Omental fat pad (tissue), 3 donors: ENCODE measurements at regions not wholly inside any gene's neighbourhood (a gene's known extent, or its start where the extent isn't known, plus 50 kb on each side); places are given as distances from the start of the nearest gene placed in this dataset.

Experiments
- ATAC-seq: fragments of 150-250 bp; one replicate; pipeline ENCODE4 v1.9.1; 2016; ENCODE audit warnings: mild to moderate bottlenecking, moderate library complexity; ENCODE audit not compliant: low FRiP score
- DNase-seq: peaks from one replicate; pipeline ENCODE4 v3.0.0-alpha.2; 2019; ENCODE audit warnings: low spot score
- CTCF ChIP-seq, 3 donors: fragments of 450-650 bp; IDR thresholded peaks; one replicate each; pipeline ENCODE4 v1.5.1; 2016 to 2017; ENCODE audit warnings: antibody characterized with exemption in 3 of 3, mild to moderate bottlenecking in 3 of 3, moderate library complexity in 2 of 3

- ATAC-seq (no peak), DNase-seq (no peak)
- TF ChIP-seq CTCF (IDR thresholded peaks at IDR 0.05), result no peak
Measured at GRCh38 chr11:90947930-90948329, 725.1 kb upstream of the CHORDC1 start.

- TF ChIP-seq CTCF (IDR thresholded peaks at IDR 0.05), result no peak
- no peak for DNase-seq
- ATAC-seq, result no peak
Measured at GRCh38 chr11:90930252-90930651, 707.4 kb upstream of the CHORDC1 start.

GRCh38 chr11:90919332-90919731 lies 696.5 kb upstream of the CHORDC1 start:
- TF ChIP-seq CTCF (IDR thresholded peaks at IDR 0.05), result no peak
- ATAC-seq, result no peak
- DNase-seq, result no peak

- no peak for TF ChIP-seq CTCF (IDR thresholded peaks at IDR 0.05)
- ATAC-seq (no peak), DNase-seq (no peak)
Measured at GRCh38 chr11:90916706-90917105, 693.9 kb upstream of the CHORDC1 start.

- DNase-seq (no peak), ATAC-seq (no peak)
- no peak for TF ChIP-seq CTCF (IDR thresholded peaks at IDR 0.05)
Measured at GRCh38 chr11:90913131-90913668, 690.4 kb upstream of the CHORDC1 start.

- no peak for DNase-seq
- ATAC-seq, result no peak
- no peak for TF ChIP-seq CTCF (IDR thresholded peaks at IDR 0.05)
Measured at GRCh38 chr11:90912631-90913030, 689.8 kb upstream of the CHORDC1 start.

- no peak for TF ChIP-seq CTCF (IDR thresholded peaks at IDR 0.05)
- no peak for DNase-seq
- no peak for ATAC-seq
Measured at GRCh38 chr11:90911192-90911591, 688.3 kb upstream of the CHORDC1 start.
